ENCODE measurements at regions not wholly inside any gene's neighbourhood (a gene's known extent, or its start where the extent isn't known, plus 50 kb on each side); places are given as distances from the start of the nearest gene placed in this dataset.

GRCh38 chr11:35868491-35868890, 75.4 kb upstream of the LDLRAD3 start:
- DNase-seq (ENCODE audit: low read depth) = no peak

GRCh38 chr11:35873721-35874120, 70.1 kb upstream of the LDLRAD3 start:
- DNase-seq (ENCODE audit: low read depth) = no peak

- no peak for DNase-seq (ENCODE audit: low read depth)
These were observed 69.0 kb upstream of the LDLRAD3 start for GRCh38 chr11:35874751-35875450.

- DNase-seq (ENCODE audit: low read depth) = no peak
These were observed 68.4 kb upstream of the LDLRAD3 start for GRCh38 chr11:35875466-35875865.

- no peak for DNase-seq (ENCODE audit: low read depth)
These were observed 67.1 kb upstream of the LDLRAD3 start for GRCh38 chr11:35876786-35877185.

- no peak for DNase-seq (ENCODE audit: low read depth)
These were observed 65.1 kb upstream of the LDLRAD3 start for GRCh38 chr11:35878741-35879140.

- no peak for DNase-seq (ENCODE audit: low read depth)
These were observed 64.5 kb upstream of the LDLRAD3 start for GRCh38 chr11:35879361-35879760.

GRCh38 chr11:35886759-35887158, 57.1 kb upstream of the LDLRAD3 start:
- no peak for DNase-seq (ENCODE audit: low read depth)

- DNase-seq (ENCODE audit: low read depth) = no peak
These were observed 56.1 kb upstream of the LDLRAD3 start for GRCh38 chr11:35887737-35888136.

- DNase-seq (ENCODE audit: low read depth) = no peak
These were observed 54.9 kb upstream of the LDLRAD3 start for GRCh38 chr11:35888961-35889360.

GRCh38 chr11:35891096-35891495, 52.8 kb upstream of the LDLRAD3 start:
- no peak for DNase-seq (ENCODE audit: low read depth)

- DNase-seq (ENCODE audit: low read depth) = no peak
These were observed 51.7 kb upstream of the LDLRAD3 start for GRCh38 chr11:35892166-35892565.

- peak; percentile 37 for DNase-seq (ENCODE audit: low read depth)
These were observed 49.9 kb upstream of the LDLRAD3 start for GRCh38 chr11:35893796-35894475.
